Kidney (tissue), 13 donors: ENCODE measurements at regions not wholly inside any gene's neighbourhood (a gene's known extent, or its start where the extent isn't known, plus 50 kb on each side); places are given as distances from the start of the nearest gene placed in this dataset.

Source experiments
- DNase-seq, 5 donors: peaks; one replicate each; pipeline ENCODE4 v3.0.0-alpha.2; 2013 to 2020
- FAIRE-seq: peaks from 2 replicates; lab custom pipeline; 2012; peaks lifted over from hg19 to GRCh38; lab: Jason Lieb, UNC
- H3K27ac ChIP-seq, 2 donors: one replicate each; pipeline ENCODE4 v1.7.0; 2013; ENCODE audit warnings: low read depth in 2 of 2, low read length in 2 of 2, inconsistent platforms in 1 of 2
- H3K27me3 ChIP-seq: one replicate; pipeline ENCODE4 v1.7.1; 2013; ENCODE audit warnings: low read length, inconsistent platforms; ENCODE audit not compliant: control insufficient read depth, insufficient read depth
- H3K36me3 ChIP-seq, 3 donors: one replicate each; pipeline versions ENCODE4 v1.7.0 to v1.7.1; 2013; ENCODE audit warnings: low read length in 3 of 3, control low read depth in 1 of 3, inconsistent platforms in 1 of 3; ENCODE audit not compliant: insufficient read depth in 3 of 3, control insufficient read depth in 2 of 3
- H3K4me1 ChIP-seq, 3 donors: one replicate each; pipeline versions ENCODE4 v1.7.0 to v1.7.1; 2013; ENCODE audit warnings: low read length in 3 of 3, inconsistent platforms in 1 of 3, low read depth in 1 of 3; ENCODE audit not compliant: control insufficient read depth in 2 of 3, insufficient read depth in 2 of 3
- H3K4me3 ChIP-seq, 3 donors: one replicate each; pipeline versions ENCODE4 v1.7.0 to v1.8.1; 2013; ENCODE audit warnings: low read length in 3 of 3, control low read depth in 1 of 3, inconsistent platforms in 1 of 3
- H3K9ac ChIP-seq, 3 donors: one replicate each; pipeline versions ENCODE4 v1.7.0 to v1.7.1; 2013; ENCODE audit warnings: low read length in 3 of 3, control low read depth in 1 of 3, inconsistent platforms in 1 of 3
- H3K9me3 ChIP-seq, 3 donors: one replicate each; pipeline versions ENCODE4 v1.7.0 to v1.7.1; 2013; ENCODE audit warnings: low read length in 3 of 3, control low read depth in 1 of 3, inconsistent platforms in 1 of 3; ENCODE audit not compliant: control insufficient read depth in 2 of 3, insufficient read depth in 1 of 3
- CTCF ChIP-seq: IDR thresholded peaks from 3 replicates; pipeline ENCODE4 v1.5.1; 2012; ENCODE audit warnings: mild to moderate bottlenecking, moderate library complexity, borderline replicate concordance; ENCODE audit not compliant: insufficient read depth; ENCODE audit errors: extremely low read depth
- intact Hi-C: fragments of 100-400 bp; cut with DNase I; formaldehyde crosslinking; loops from one replicate; pipeline ENCODE4 v1.11.1; 2022
- donor health status: control.
- donor health status: control.
- donor health status: control.
- donor health status: control.
- donor health status: control.
- donor health status: DM: yes; HTN: yes; CAD: no.
- donor health status: Normal renal cell carcinoma (clear cell type).

- FAIRE-seq, result no peak
- Histone ChIP-seq H3K27me3 (no peaks in the 10 kb centered on the region), H3K9me3 (no peaks in the 10 kb centered on the region), H3K27ac (no peak overlapping the region), H3K4me3 (no peak overlapping the region), H3K4me1 (peaks cover 0 to 4% (median 0%) of the 10 kb centered on the region in 3 donors), H3K36me3 (no peaks in the 10 kb centered on the region), H3K9ac (no peak overlapping the region)
- no peak for TF ChIP-seq CTCF
- intact Hi-C loops, result no loop called here
- peak in 1 of 5 donors; percentile 17 for DNase-seq
These were observed 128.6 kb downstream of the RIPK4 start for GRCh38 chr21:41638201-41638790.

- no peak for TF ChIP-seq CTCF
- H3K27ac ChIP-seq, result no peak overlapping the region
- no peak for FAIRE-seq
These were observed 129.0 kb upstream of the TMPRSS2 start for GRCh38 chr21:41636636-41637630.

GRCh38 chr21:41635874-41636273, 127.9 kb upstream of the TMPRSS2 start:
- Histone ChIP-seq H3K4me1 (peaks cover 0 to 9% (median 6%) of the 10 kb centered on the region in 3 donors), H3K9ac (no peak overlapping the region), H3K4me3 (no peak overlapping the region), H3K9me3 (no peaks in the 10 kb centered on the region), H3K27ac (no peak overlapping the region), H3K36me3 (no peaks in the 10 kb centered on the region), H3K27me3 (no peaks in the 10 kb centered on the region)
- TF ChIP-seq CTCF, result no peak
- intact Hi-C loops, result no loop called here
- DNase-seq (peak in 1 of 5 donors; percentile 9), FAIRE-seq (no peak)

More at GRCh38 chr21:41636636-41637630, 129.0 kb upstream of the TMPRSS2 start:
- Histone ChIP-seq H3K27me3 (no peaks in the 10 kb centered on the region), H3K36me3 (no peaks in the 10 kb centered on the region), H3K4me1 (peaks cover 0 to 9% (median 4%) of the 10 kb centered on the region in 3 donors), H3K9ac (no peak overlapping the region), H3K4me3 (no peak overlapping the region), H3K9me3 (no peaks in the 10 kb centered on the region)
- DNase-seq, result peak in 1 of 5 donors; percentile 18
- intact Hi-C loops, result no loop called here
